ENCODE measurements at regions not wholly inside any gene's neighbourhood (a gene's known extent, or its start where the extent isn't known, plus 50 kb on each side); places are given as distances from the start of the nearest gene placed in this dataset.

GRCh38 chr7:133132906-133133305, 51.0 kb upstream of the CHCHD3 start:
- no TSS peak for BruUV-seq (replicated peaks)
- CTCF ChIA-PET: no interaction called here
- no peak for TF ChIP-seq CTCF (conservative IDR thresholded peaks at IDR 0.05; ENCODE audit: low read depth, low read length)
- TF ChIP-seq EZH2 (IDR thresholded peaks at IDR 0.05; ENCODE audit: low read length, unreplicated experiment): no peak
- TF ChIP-seq EZH2phosphoT487 (IDR thresholded peaks at IDR 0.05; ENCODE audit: borderline replicate concordance, low read length): no peak
- POLR2A ChIA-PET (ENCODE audit: unreplicated experiment): no interaction called here
- no peaks in the 10 kb centered on the region for H3K36me3 ChIP-seq (ENCODE audit: low read depth, low read length)
- H3K27me3 ChIP-seq (ENCODE audit: low read length): peaks cover 19% of the 10 kb centered on the region; the same call in 1 of the 2 replicates
- H3K4me1 ChIP-seq (ENCODE audit: insufficient read depth, low read length): no peaks in the 10 kb centered on the region
- no peak overlapping the region for H2AFZ ChIP-seq (ENCODE audit: low read length)
- no peak overlapping the region for H3K27ac ChIP-seq (ENCODE audit: low read length)
- no peaks in the 10 kb centered on the region for H3K9me2 ChIP-seq (replicated peaks; ENCODE audit: low read length)
- no peak overlapping the region for H3K4me3 ChIP-seq (ENCODE audit: low read length)
- ATAC-seq: no peak
- no peaks in the 10 kb centered on the region for H3F3A ChIP-seq (ENCODE audit: low read length, unreplicated experiment)
- no peaks in the 10 kb centered on the region for H4K20me1 ChIP-seq (ENCODE audit: low read length)
- H3K9me3 ChIP-seq (ENCODE audit: low read length): no peaks in the 10 kb centered on the region
- H3K9ac ChIP-seq (ENCODE audit: low read length): no peak overlapping the region
- no peaks in the 10 kb centered on the region for H3K79me2 ChIP-seq (ENCODE audit: low read length)
- intact Hi-C loops (cut with micrococcal nuclease): no loop called here
- DNase-seq: no peak
- no peak overlapping the region for H3K4me2 ChIP-seq (ENCODE audit: low read length)

GRCh38 chr7:133134810-133135209, 52.9 kb upstream of the CHCHD3 start:
- Histone ChIP-seq H3K36me3 (ENCODE audit: low read depth, low read length) (no peaks in the 10 kb centered on the region), H3K9ac (ENCODE audit: low read length) (no peak overlapping the region), H3K4me1 (ENCODE audit: insufficient read depth, low read length) (no peaks in the 10 kb centered on the region), H3K9me3 (ENCODE audit: low read length) (no peaks in the 10 kb centered on the region), H3K4me2 (ENCODE audit: low read length) (no peak overlapping the region), H4K20me1 (ENCODE audit: low read length) (no peaks in the 10 kb centered on the region), H3K27me3 (ENCODE audit: low read length) (peaks cover 15% of the 10 kb centered on the region; the same call in 1 of the 2 replicates), H3K79me2 (ENCODE audit: low read length) (no peaks in the 10 kb centered on the region), H3F3A (ENCODE audit: low read length, unreplicated experiment) (no peaks in the 10 kb centered on the region), H3K9me2 (replicated peaks; ENCODE audit: low read length) (no peaks in the 10 kb centered on the region), H2AFZ (ENCODE audit: low read length) (no peak overlapping the region), H3K4me3 (ENCODE audit: low read length) (no peak overlapping the region), H3K27ac (ENCODE audit: low read length) (no peak overlapping the region)
- TF ChIP-seq EZH2 (IDR thresholded peaks at IDR 0.05; ENCODE audit: low read length, unreplicated experiment): no peak
- no peak for TF ChIP-seq EZH2phosphoT487 (IDR thresholded peaks at IDR 0.05; ENCODE audit: borderline replicate concordance, low read length)
- no peak for TF ChIP-seq CTCF (conservative IDR thresholded peaks at IDR 0.05; ENCODE audit: low read depth, low read length)
- DNase-seq (no peak), ATAC-seq (no peak)
- ChIA-PET CTCF (no interaction called here), POLR2A (ENCODE audit: unreplicated experiment) (no interaction called here)
- intact Hi-C loops (cut with micrococcal nuclease): no loop called here
- BruUV-seq (replicated peaks): no TSS peak

- no peak overlapping the region for H3K9ac ChIP-seq (ENCODE audit: low read length)
- no peaks in the 10 kb centered on the region for H3F3A ChIP-seq (ENCODE audit: low read length, unreplicated experiment)
- H4K20me1 ChIP-seq (ENCODE audit: low read length): no peaks in the 10 kb centered on the region
- no peak for ATAC-seq
- H3K9me2 ChIP-seq (replicated peaks; ENCODE audit: low read length): no peaks in the 10 kb centered on the region
- H3K27me3 ChIP-seq (ENCODE audit: low read length): peaks cover 15% of the 10 kb centered on the region; the same call in 1 of the 2 replicates
- H3K79me2 ChIP-seq (ENCODE audit: low read length): no peaks in the 10 kb centered on the region
- BruUV-seq (replicated peaks): no TSS peak
- no peak overlapping the region for H3K4me2 ChIP-seq (ENCODE audit: low read length)
- DNase-seq: no peak
- TF ChIP-seq CTCF (conservative IDR thresholded peaks at IDR 0.05; ENCODE audit: low read depth, low read length) (no peak), EZH2 (IDR thresholded peaks at IDR 0.05; ENCODE audit: low read length, unreplicated experiment) (no peak), EZH2phosphoT487 (IDR thresholded peaks at IDR 0.05; ENCODE audit: borderline replicate concordance, low read length) (no peak)
- H3K4me3 ChIP-seq (ENCODE audit: low read length): no peak overlapping the region
- no peaks in the 10 kb centered on the region for H3K36me3 ChIP-seq (ENCODE audit: low read depth, low read length)
- H3K9me3 ChIP-seq (ENCODE audit: low read length): no peaks in the 10 kb centered on the region
- POLR2A ChIA-PET (ENCODE audit: unreplicated experiment): interaction anchor here (0.6 kb wide), 1 partner anchor 367 kb away, joined by 4 read pairs; no protein-coding TSS in a partner anchor
- CTCF ChIA-PET: interaction anchor here (0.6 to 0.7 kb wide), 2 partner anchors 51 to 209 kb away, joined by 3 read pairs; no protein-coding TSS in a partner anchor
- no peak overlapping the region for H2AFZ ChIP-seq (ENCODE audit: low read length)
- intact Hi-C loops (cut with micrococcal nuclease): no loop called here
- no peak overlapping the region for H3K27ac ChIP-seq (ENCODE audit: low read length)
- no peaks in the 10 kb centered on the region for H3K4me1 ChIP-seq (ENCODE audit: insufficient read depth, low read length)
Measured at GRCh38 chr7:133135451-133135850, 53.6 kb upstream of the CHCHD3 start.

Measured in PC-3 (cell line).